ENCODE measurements at regions not wholly inside any gene's neighbourhood (a gene's known extent, or its start where the extent isn't known, plus 50 kb on each side); places are given as distances from the start of the nearest gene placed in this dataset.

- H3K9me3 ChIP-seq = no peaks in the 10 kb centered on the region
- no peaks in the 10 kb centered on the region for H3K36me3 ChIP-seq
- no peak for DNase-seq
- intact Hi-C loops (cut with DNase I; ENCODE audit: low total_unique reads) = no loop called here
- peak overlapping the region in 1 of 8 donors; percentile 5 for H3K27ac ChIP-seq
- TF ChIP-seq POLR2A (IDR thresholded peaks at IDR 0.05) (no peak), POLR2AphosphoS5 (IDR thresholded peaks at IDR 0.05) (no peak), CTCF (IDR thresholded peaks at IDR 0.05 in 8 of 11, conservative IDR thresholded peaks at IDR 0.05 in 3 of 11) (no peak)
- no peaks in the 10 kb centered on the region for H3K4me1 ChIP-seq
- H3K27me3 ChIP-seq (replicated peaks in 1 of 7) = no peaks in the 10 kb centered on the region
- 52 to 74% (median 53%) methylated on average over 2 of the region's 2 CpGs for WGBS, 5 donors
- H3K4me3 ChIP-seq = no peak overlapping the region
These were observed 635.6 kb upstream of the TBL1XR1 start for GRCh38 chr3:177832880-177833279.

DNA sequence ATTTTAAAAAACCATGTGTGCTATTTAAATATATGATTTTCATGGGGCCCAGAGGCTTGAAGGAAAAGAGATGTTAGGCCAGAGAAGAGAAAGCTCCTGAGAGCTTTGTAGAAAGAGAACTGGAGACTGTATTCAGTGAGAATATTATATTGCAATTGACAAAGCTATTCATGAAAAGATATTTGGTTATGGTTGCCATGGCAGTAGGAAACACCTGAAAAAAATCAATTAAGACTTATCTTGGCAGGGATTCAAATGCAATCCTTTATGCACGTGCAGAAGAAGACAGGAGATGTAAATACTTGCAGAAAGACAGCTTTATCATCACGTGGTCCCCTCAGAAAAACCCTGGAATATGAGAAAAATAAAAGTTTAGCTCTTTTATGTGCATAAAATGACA, 636.0 kb upstream of the TBL1XR1 start:
- H3K4me1 ChIP-seq = no peaks in the 10 kb centered on the region
- no peak overlapping the region for H3K27ac ChIP-seq
- WGBS, 5 donors = 18 to 27% (median 22%) methylated on average over 2 of the region's 2 CpGs
- H3K27me3 ChIP-seq (replicated peaks in 1 of 7) = no peaks in the 10 kb centered on the region
- H3K36me3 ChIP-seq = no peaks in the 10 kb centered on the region
- no peaks in the 10 kb centered on the region for H3K9me3 ChIP-seq
- no peak for DNase-seq
- H3K4me3 ChIP-seq = no peak overlapping the region
- intact Hi-C loops (cut with DNase I; ENCODE audit: low total_unique reads) = no loop called here
- TF ChIP-seq CTCF (IDR thresholded peaks at IDR 0.05 in 8 of 11, conservative IDR thresholded peaks at IDR 0.05 in 3 of 11) (no peak), POLR2AphosphoS5 (IDR thresholded peaks at IDR 0.05) (no peak), POLR2A (IDR thresholded peaks at IDR 0.05) (no peak)

DNA sequence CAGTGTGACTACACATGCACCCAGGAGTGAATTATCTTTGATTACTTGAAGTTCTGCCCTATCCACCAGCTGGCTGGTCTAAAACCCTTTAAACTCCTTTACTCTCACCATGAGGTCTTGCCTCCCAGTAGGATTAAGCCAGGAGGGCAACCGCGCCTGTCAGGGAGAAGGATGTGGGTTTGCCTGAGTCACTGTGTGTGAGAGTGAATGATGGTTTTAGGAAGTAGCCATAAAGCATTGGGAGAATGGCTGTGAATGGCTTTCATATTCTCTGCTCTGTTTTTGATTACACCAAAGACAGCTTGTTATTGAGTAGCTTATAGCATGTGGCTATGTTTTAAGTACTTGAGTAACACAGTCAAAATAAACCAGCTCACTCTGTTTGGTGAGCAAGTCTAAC, 637.7 kb upstream of the TBL1XR1 start:
- peak overlapping the region in 1 of 8 donors; percentile 20 for H3K27ac ChIP-seq
- no peaks in the 10 kb centered on the region for H3K36me3 ChIP-seq
- intact Hi-C loops (cut with DNase I; ENCODE audit: low total_unique reads) = no loop called here
- DNase-seq = no peak
- no peaks in the 10 kb centered on the region for H3K27me3 ChIP-seq (replicated peaks in 1 of 7)
- no peak overlapping the region for H3K4me3 ChIP-seq
- WGBS, 5 donors = 35 to 74% (median 59%) methylated on average over 2 of the region's 2 CpGs
- no peaks in the 10 kb centered on the region for H3K4me1 ChIP-seq
- no peak for TF ChIP-seq CTCF (IDR thresholded peaks at IDR 0.05 in 8 of 11, conservative IDR thresholded peaks at IDR 0.05 in 3 of 11)
- no peak for TF ChIP-seq POLR2A (IDR thresholded peaks at IDR 0.05)
- no peak for TF ChIP-seq POLR2AphosphoS5 (IDR thresholded peaks at IDR 0.05)
- H3K9me3 ChIP-seq = no peaks in the 10 kb centered on the region

- Histone ChIP-seq H3K27ac (peak overlapping the region in 2 of 8 donors; percentile 28 to 52), H3K4me3 (no peak overlapping the region), H3K9me3 (no peaks in the 10 kb centered on the region), H3K27me3 (replicated peaks in 1 of 7) (no peaks in the 10 kb centered on the region), H3K36me3 (no peaks in the 10 kb centered on the region), H3K4me1 (no peaks in the 10 kb centered on the region)
- no peak for DNase-seq
- TF ChIP-seq POLR2A (IDR thresholded peaks at IDR 0.05) (no peak), POLR2AphosphoS5 (IDR thresholded peaks at IDR 0.05) (no peak), CTCF (IDR thresholded peaks at IDR 0.05 in 8 of 11, conservative IDR thresholded peaks at IDR 0.05 in 3 of 11) (no peak)
- WGBS, 5 donors = 50 to 82% (median 59%) methylated on average over 1 of the region's 1 CpG
- intact Hi-C loops (cut with DNase I; ENCODE audit: low total_unique reads) = no loop called here
These were observed 638.6 kb upstream of the TBL1XR1 start for GRCh38 chr3:177835917-177836316.

Measured in spleen (tissue), 11 donors.